ENCODE measurements at regions not wholly inside any gene's neighbourhood (a gene's known extent, or its start where the extent isn't known, plus 50 kb on each side); places are given as distances from the start of the nearest gene placed in this dataset.

- CTCF ChIA-PET = no interaction called here
- H3K4ac ChIP-seq (ENCODE audit: low read depth, low read length) = no peak overlapping the region
- H3K27ac ChIP-seq (ENCODE audit: insufficient read depth, low read length) = no peak overlapping the region
- no peak overlapping the region for H4K8ac ChIP-seq (ENCODE audit: low read depth in 2 of 2, low read length in 2 of 2)
- no peak overlapping the region for H3K4me3 ChIP-seq (ENCODE audit: insufficient read depth, low read depth, low read length)
- no peaks in the 10 kb centered on the region for H3K36me3 ChIP-seq (ENCODE audit: control insufficient read depth, insufficient read depth, low read length)
- no peak overlapping the region for H3K4me2 ChIP-seq (ENCODE audit: low read depth, low read length)
- no peak overlapping the region for H3K14ac ChIP-seq (replicated peaks; ENCODE audit: low read depth, low read length)
- H4K5ac ChIP-seq (ENCODE audit: low read depth, low read length) = no peak overlapping the region
- no peak for ATAC-seq (ENCODE audit: low read depth)
- no peaks in the 10 kb centered on the region for H4K20me1 ChIP-seq (ENCODE audit: insufficient read depth, low read length)
- no peak overlapping the region for H3K23ac ChIP-seq (ENCODE audit: low read depth, low read length)
- intact Hi-C loops (cut with micrococcal nuclease) = no loop called here
- no peak overlapping the region for H2BK20ac ChIP-seq (ENCODE audit: low read depth, low read length)
- no peak overlapping the region for H2BK15ac ChIP-seq (ENCODE audit: low read depth, low read length)
- no peak for DNase-seq
- in situ Hi-C loops (cut with MboI; ENCODE audit: low sequenced_read_pairs) = no loop called here
- H3K9me3 ChIP-seq (ENCODE audit: control insufficient read depth, insufficient read depth, low read length) = no peaks in the 10 kb centered on the region
- no peak overlapping the region for H3K9ac ChIP-seq (ENCODE audit: low read depth, low read length)
- H2AK5ac ChIP-seq (ENCODE audit: low read depth, low read length) = no peak overlapping the region
- H2AK9ac ChIP-seq (replicated peaks; ENCODE audit: low read depth, low read length, poor library complexity) = no peak overlapping the region
- no peak for TF ChIP-seq SMC3 (IDR thresholded peaks at IDR 0.05; ENCODE audit: low read depth, low read length)
- no peak for TF ChIP-seq NFE2L2 (IDR thresholded peaks at IDR 0.05; ENCODE audit: low read depth, low read length)
- no peak for TF ChIP-seq RCOR1 (IDR thresholded peaks at IDR 0.05; ENCODE audit: insufficient replicate concordance, low read length)
- no peak for TF ChIP-seq MAZ (IDR thresholded peaks at IDR 0.05; ENCODE audit: borderline replicate concordance, low read depth, low read length)
- TF ChIP-seq USF2 (IDR thresholded peaks at IDR 0.05; ENCODE audit: low read depth, low read length) = no peak
- no peaks in the 10 kb centered on the region for H3K9me1 ChIP-seq (ENCODE audit: insufficient read depth, low read length)
- dilution Hi-C loops (cut with HindIII; ENCODE audit: low sequenced_read_pairs, unreplicated experiment) = no loop called here
- no peak overlapping the region for H4K91ac ChIP-seq (ENCODE audit: insufficient read depth, low read depth, low read length)
- no TSS peak for BruUV-seq (replicated peaks)
- no peaks in the 10 kb centered on the region for H3K27me3 ChIP-seq (ENCODE audit: control insufficient read depth, insufficient read depth, low read length)
- no peak overlapping the region for H2BK5ac ChIP-seq (ENCODE audit: low read depth, low read length, poor library complexity, severe bottlenecking)
- H3K18ac ChIP-seq (ENCODE audit: low read depth, low read length) = no peak overlapping the region
- no peak overlapping the region for H2AFZ ChIP-seq (replicated peaks; ENCODE audit: low read length, poor library complexity)
- POLR2A ChIA-PET (ENCODE audit: unreplicated experiment) = no interaction called here
- no peak overlapping the region for H3K56ac ChIP-seq (ENCODE audit: extremely low read depth, insufficient read depth, low read length)
- H2BK120ac ChIP-seq (ENCODE audit: low read depth, low read length) = no peak overlapping the region
- H3K79me1 ChIP-seq (ENCODE audit: low read depth in 1 of 2, low read length in 2 of 2) = no peaks in the 10 kb centered on the region
- no peaks in the 10 kb centered on the region for H3K4me1 ChIP-seq (ENCODE audit: control insufficient read depth, insufficient read depth, low read length)
Observed at GRCh38 chr4:124790471-124790870, 77.9 kb upstream of the ANKRD50 start.

All from IMR-90 (cell line).